ENCODE measurements at regions not wholly inside any gene's neighbourhood (a gene's known extent, or its start where the extent isn't known, plus 50 kb on each side); places are given as distances from the start of the nearest gene placed in this dataset.

DNA sequence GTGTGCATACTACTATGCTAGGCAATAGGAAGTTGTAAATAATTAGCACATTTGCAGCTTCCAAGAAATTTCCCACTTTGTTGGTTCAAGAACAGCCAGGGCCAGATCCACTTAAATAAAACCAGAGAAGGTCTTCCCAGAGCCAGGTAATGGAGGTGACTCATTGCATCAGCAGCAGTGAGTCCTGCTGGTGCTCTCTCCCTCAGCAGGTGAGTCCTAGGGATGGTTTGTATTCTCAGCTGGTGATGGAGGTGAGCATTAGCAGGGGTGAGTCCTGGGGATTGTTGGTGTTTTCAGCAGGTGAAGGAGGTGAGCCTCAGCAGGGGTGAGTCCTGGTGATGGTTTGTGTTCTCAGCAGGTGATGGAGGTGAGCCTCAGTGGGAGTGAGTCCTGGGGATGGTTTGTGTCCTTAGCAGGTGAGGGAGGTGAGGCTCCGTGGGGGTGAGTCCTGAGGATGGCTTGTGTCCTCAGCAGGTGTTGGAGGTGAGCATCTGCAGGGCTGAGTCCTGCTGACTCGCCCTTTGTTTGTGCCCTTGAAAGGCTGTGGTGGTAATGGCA is 232.8 kb upstream of the EXOC2 start:
- no peak for DNase-seq (ENCODE audit: low read depth, low spot score)
- Mint-ChIP-seq H3K27me3 (ENCODE audit: low read depth) (peaks cover 39% of the 10 kb centered on the region), H3K4me3 (no peak overlapping the region), H3K27ac (ENCODE audit: unreplicated experiment) (no peak overlapping the region), H3K36me3 (ENCODE audit: low read depth) (no peaks in the 10 kb centered on the region), H3K4me1 (no peaks in the 10 kb centered on the region), H3K9me3 (peaks cover 3% of the 10 kb centered on the region)
- TF ChIP-seq, protein P1, sequence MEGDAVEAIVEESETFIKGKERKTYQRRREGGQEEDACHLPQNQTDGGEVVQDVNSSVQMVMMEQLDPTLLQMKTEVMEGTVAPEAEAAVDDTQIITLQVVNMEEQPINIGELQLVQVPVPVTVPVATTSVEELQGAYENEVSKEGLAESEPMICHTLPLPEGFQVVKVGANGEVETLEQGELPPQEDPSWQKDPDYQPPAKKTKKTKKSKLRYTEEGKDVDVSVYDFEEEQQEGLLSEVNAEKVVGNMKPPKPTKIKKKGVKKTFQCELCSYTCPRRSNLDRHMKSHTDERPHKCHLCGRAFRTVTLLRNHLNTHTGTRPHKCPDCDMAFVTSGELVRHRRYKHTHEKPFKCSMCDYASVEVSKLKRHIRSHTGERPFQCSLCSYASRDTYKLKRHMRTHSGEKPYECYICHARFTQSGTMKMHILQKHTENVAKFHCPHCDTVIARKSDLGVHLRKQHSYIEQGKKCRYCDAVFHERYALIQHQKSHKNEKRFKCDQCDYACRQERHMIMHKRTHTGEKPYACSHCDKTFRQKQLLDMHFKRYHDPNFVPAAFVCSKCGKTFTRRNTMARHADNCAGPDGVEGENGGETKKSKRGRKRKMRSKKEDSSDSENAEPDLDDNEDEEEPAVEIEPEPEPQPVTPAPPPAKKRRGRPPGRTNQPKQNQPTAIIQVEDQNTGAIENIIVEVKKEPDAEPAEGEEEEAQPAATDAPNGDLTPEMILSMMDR (conservative IDR thresholded peaks at IDR 0.05) = no peak

DNA sequence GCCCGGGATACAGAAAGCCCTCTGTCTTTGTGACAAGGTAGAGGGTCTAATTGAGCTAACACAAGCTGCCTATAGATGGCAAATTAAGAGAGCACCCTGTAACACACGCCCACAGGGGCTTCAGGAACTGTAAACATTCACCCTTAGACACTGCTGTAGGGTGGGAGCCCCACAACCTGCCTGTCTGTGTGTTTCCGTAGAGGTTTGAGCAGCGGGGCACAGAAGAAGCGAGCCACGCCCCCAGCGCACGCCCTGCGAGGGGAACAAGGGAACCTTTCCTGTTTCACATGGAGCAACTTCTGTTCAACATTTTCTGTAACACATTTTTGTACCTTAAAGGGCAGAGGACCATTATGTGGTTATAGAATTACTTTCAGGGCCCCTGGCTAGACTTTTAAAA is 231.7 kb upstream of the EXOC2 start:
- no peaks in the 10 kb centered on the region for H3K36me3 Mint-ChIP-seq (ENCODE audit: low read depth)
- H3K27me3 Mint-ChIP-seq (ENCODE audit: low read depth) = peaks cover 35% of the 10 kb centered on the region
- H3K4me1 Mint-ChIP-seq = no peaks in the 10 kb centered on the region
- no peak for DNase-seq (ENCODE audit: low read depth, low spot score)
- no peak overlapping the region for H3K4me3 Mint-ChIP-seq
- no peak overlapping the region for H3K27ac Mint-ChIP-seq (ENCODE audit: unreplicated experiment)
- peaks cover 3% of the 10 kb centered on the region for H3K9me3 Mint-ChIP-seq
- TF ChIP-seq, protein P1 (conservative IDR thresholded peaks at IDR 0.05) = no peak

DNA sequence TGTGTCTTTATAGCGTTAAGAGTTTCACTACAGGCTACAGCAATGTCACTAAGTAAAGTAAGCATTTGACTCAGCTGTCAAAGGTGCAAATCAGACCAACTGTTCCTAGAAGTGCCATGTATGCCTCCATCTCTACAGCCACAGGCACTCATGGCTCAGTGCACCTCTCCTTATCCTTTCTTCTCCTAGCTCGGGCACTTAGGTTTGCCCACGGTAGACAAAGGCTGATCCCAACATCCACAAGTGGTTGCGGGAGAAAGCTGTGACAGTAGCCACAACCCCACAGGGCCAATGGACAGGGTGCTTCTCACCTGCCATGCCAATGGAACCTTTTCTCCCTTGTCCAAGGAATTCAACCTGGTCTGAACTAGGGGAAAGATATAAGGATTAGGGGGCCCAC is 228.5 kb upstream of the EXOC2 start:
- peaks cover 16% of the 10 kb centered on the region for H3K9me3 Mint-ChIP-seq
- H3K4me1 Mint-ChIP-seq = no peaks in the 10 kb centered on the region
- TF ChIP-seq, protein P1 (conservative IDR thresholded peaks at IDR 0.05) = no peak
- no peak overlapping the region for H3K27ac Mint-ChIP-seq (ENCODE audit: unreplicated experiment)
- H3K4me3 Mint-ChIP-seq = no peak overlapping the region
- peaks cover 40% of the 10 kb centered on the region for H3K27me3 Mint-ChIP-seq (ENCODE audit: low read depth)
- H3K36me3 Mint-ChIP-seq (ENCODE audit: low read depth) = peaks cover 9% of the 10 kb centered on the region
- DNase-seq (ENCODE audit: low read depth, low spot score) = no peak

DNA sequence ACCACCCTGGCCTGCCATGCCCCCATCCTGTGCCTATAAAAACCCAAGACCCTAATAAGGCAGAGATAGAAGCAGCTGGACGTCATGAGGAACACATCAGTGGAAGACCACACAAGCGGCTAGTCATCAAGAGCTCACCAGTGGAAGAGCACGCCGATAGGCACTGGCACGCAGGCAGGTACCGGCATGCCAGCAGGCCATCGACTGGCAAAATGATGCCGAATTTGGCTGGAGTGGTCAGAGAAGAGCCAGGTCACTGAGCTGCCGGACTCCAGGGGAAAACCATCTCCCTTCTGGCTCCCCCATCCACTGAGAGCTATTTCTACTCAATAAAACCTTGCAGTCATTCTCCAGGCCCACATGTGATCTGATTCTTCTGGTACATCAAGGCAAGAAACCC is 227.6 kb upstream of the EXOC2 start:
- Mint-ChIP-seq H3K27me3 (ENCODE audit: low read depth) (peaks cover 34% of the 10 kb centered on the region), H3K36me3 (ENCODE audit: low read depth) (peaks cover 9% of the 10 kb centered on the region), H3K4me1 (no peaks in the 10 kb centered on the region), H3K4me3 (no peak overlapping the region), H3K27ac (ENCODE audit: unreplicated experiment) (no peak overlapping the region), H3K9me3 (peaks cover 16% of the 10 kb centered on the region)
- TF ChIP-seq, protein P1 (conservative IDR thresholded peaks at IDR 0.05) = no peak
- no peak for DNase-seq (ENCODE audit: low read depth, low spot score)

DNA sequence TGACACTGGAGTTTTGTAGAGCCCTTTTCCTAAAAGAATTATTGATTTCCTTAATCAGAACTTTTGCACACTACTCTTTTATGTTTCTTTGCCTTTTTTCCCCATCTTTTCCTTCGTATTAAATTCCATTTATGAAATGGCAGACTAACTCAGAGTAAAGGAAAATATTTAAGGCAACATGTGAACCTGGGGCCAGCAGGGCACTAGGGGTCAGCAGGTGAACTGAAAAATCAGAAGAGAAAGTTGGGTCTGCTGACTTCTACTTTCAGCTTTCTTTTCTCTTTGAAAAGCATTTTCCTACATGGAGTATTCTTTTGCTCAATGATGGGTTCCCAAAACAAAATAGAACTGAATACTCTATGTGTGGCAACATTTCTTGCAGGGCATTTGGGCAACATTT is 226.6 kb upstream of the EXOC2 start:
- Mint-ChIP-seq H3K27ac (ENCODE audit: unreplicated experiment) (no peak overlapping the region), H3K4me3 (no peak overlapping the region), H3K36me3 (ENCODE audit: low read depth) (peaks cover 9% of the 10 kb centered on the region), H3K9me3 (peaks cover 16% of the 10 kb centered on the region), H3K27me3 (ENCODE audit: low read depth) (peaks cover 27% of the 10 kb centered on the region), H3K4me1 (no peaks in the 10 kb centered on the region)
- no peak for DNase-seq (ENCODE audit: low read depth, low spot score)
- TF ChIP-seq, protein P1 (conservative IDR thresholded peaks at IDR 0.05) = no peak
